Prostate gland (tissue), 2 donors: ENCODE measurements at regions not wholly inside any gene's neighbourhood (a gene's known extent, or its start where the extent isn't known, plus 50 kb on each side); places are given as distances from the start of the nearest gene placed in this dataset.

Source experiments
- DNase-seq: peaks from one replicate; pipeline ENCODE4 v3.0.0-alpha.2; 2019; ENCODE audit warnings: low spot score
- H3K27ac ChIP-seq, 2 donors: fragments of 200-600 bp; sonication (generic); 2 replicates each; pipeline ENCODE4 v1.5.1; 2017 to 2019
- H3K27me3 ChIP-seq: fragments of 200-600 bp; sonication (generic); replicated peaks from 2 replicates; pipeline ENCODE4 v1.5.1; 2019; ENCODE audit not compliant: insufficient read depth
- H3K36me3 ChIP-seq, 2 donors: fragments of 200-600 bp; sonication (generic); 1 replicate in 1 of 2; 2 replicates in 1 of 2; pipeline versions ENCODE4 v1.5.1 to v1.8.1; 2017 to 2019
- H3K4me1 ChIP-seq: fragments of 200-600 bp; sonication (generic); replicated peaks from 2 replicates; pipeline ENCODE4 v1.5.1; 2019
- H3K4me3 ChIP-seq, 2 donors: fragments of 200-600 bp; sonication (generic); 2 replicates each; pipeline ENCODE4 v1.5.1; 2017 to 2019
- H3K9me3 ChIP-seq: fragments of 200-600 bp; sonication (generic); 2 replicates; pipeline ENCODE4 v1.5.1; 2017
- POLR2A ChIP-seq: fragments of 450-650 bp; IDR thresholded peaks from one replicate; pipeline ENCODE4 v1.6.1; 2016; ENCODE audit warnings: antibody characterized with exemption, mild to moderate bottlenecking
- POLR2AphosphoS5 ChIP-seq: sonication (generic); formaldehyde crosslinking; IDR thresholded peaks from one replicate; pipeline ENCODE4 v1.6.1; 2017; ENCODE audit warnings: antibody characterized with exemption
- WGBS: methylation state at CpG from one replicate; pipeline ENCODE4 v1.1.5; 2018; 5-methylcytosine and 5-hydroxymethylcytosine counted together
- intact Hi-C: fragments of 100-400 bp; cut with DNase I; formaldehyde crosslinking; loops from one replicate; pipeline ENCODE4 v1.14.2; 2022
- TF ChIP-seq, protein P1 (sequence below), 4 experiments: fragments of 200-600 bp in 2 of 4; fragments of 450-650 bp in 2 of 4; sonication (generic) in 2 of 4; IDR thresholded peaks; 1 replicate in 3 of 4; 2 replicates in 1 of 4; pipeline ENCODE4 v1.5.1; 2016 to 2019; ENCODE audit warnings: antibody characterized with exemption in 4 of 4, mild to moderate bottlenecking in 2 of 4, moderate library complexity in 2 of 4

DNA sequence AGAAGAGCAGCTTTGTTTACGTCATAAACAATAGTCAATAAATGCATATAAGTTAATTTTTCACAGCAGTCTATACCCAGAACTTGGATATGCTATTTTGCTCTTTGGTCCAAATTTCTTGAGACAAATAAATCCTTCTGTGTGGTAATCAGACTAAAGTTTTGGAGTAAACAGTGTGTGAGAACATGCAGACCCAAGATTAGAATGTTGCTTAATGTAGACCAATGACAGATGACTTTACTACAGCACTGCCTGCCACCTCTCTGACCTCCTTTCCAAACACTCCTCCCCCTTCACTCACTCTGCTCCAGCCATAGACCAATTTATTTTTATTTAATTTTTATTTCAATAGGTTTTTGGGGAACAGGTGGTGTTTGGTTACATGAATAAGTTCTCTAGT is 115.3 kb upstream of the TANK start:
- no peaks in the 10 kb centered on the region for H3K9me3 ChIP-seq
- H3K27ac ChIP-seq: no peak overlapping the region
- H3K4me1 ChIP-seq: no peaks in the 10 kb centered on the region
- no peak for DNase-seq
- no peaks in the 10 kb centered on the region for H3K27me3 ChIP-seq
- 74% methylated on average over 1 of the region's 1 CpG for WGBS
- intact Hi-C loops: no loop called here
- TF ChIP-seq, protein P1, sequence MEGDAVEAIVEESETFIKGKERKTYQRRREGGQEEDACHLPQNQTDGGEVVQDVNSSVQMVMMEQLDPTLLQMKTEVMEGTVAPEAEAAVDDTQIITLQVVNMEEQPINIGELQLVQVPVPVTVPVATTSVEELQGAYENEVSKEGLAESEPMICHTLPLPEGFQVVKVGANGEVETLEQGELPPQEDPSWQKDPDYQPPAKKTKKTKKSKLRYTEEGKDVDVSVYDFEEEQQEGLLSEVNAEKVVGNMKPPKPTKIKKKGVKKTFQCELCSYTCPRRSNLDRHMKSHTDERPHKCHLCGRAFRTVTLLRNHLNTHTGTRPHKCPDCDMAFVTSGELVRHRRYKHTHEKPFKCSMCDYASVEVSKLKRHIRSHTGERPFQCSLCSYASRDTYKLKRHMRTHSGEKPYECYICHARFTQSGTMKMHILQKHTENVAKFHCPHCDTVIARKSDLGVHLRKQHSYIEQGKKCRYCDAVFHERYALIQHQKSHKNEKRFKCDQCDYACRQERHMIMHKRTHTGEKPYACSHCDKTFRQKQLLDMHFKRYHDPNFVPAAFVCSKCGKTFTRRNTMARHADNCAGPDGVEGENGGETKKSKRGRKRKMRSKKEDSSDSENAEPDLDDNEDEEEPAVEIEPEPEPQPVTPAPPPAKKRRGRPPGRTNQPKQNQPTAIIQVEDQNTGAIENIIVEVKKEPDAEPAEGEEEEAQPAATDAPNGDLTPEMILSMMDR (IDR thresholded peaks at IDR 0.05): no peak
- TF ChIP-seq POLR2A (no peak), POLR2AphosphoS5 (no peak)
- no peaks in the 10 kb centered on the region for H3K36me3 ChIP-seq
- H3K4me3 ChIP-seq: no peak overlapping the region

DNA sequence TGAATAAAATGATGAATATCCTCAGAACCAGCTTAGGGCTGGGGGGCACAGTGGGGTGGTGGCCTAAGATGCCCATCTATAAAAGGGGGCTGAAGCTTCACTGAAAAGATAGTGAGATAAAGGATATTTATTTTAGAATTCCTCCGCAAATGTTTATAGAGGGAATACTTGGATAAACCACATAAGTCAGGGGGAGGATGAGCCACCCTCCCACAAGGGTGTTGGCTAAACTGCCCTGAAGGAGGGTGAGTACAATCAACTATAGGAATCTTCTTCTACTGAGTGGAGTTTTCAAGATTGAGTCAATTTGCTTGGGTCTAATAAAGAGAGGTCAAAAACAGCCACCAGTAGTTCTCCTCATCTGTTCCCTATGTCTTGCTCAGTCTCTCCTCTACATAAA is 114.5 kb upstream of the TANK start:
- no peak for DNase-seq
- intact Hi-C loops: no loop called here
- H3K4me1 ChIP-seq: no peaks in the 10 kb centered on the region
- no peaks in the 10 kb centered on the region for H3K27me3 ChIP-seq
- no peak overlapping the region for H3K27ac ChIP-seq
- WGBS: 55% methylated on average over 1 of the region's 1 CpG
- TF ChIP-seq, protein P1 (IDR thresholded peaks at IDR 0.05): no peak
- TF ChIP-seq POLR2A (no peak), POLR2AphosphoS5 (no peak)
- H3K9me3 ChIP-seq: no peaks in the 10 kb centered on the region
- H3K36me3 ChIP-seq: no peaks in the 10 kb centered on the region
- no peak overlapping the region for H3K4me3 ChIP-seq

DNA sequence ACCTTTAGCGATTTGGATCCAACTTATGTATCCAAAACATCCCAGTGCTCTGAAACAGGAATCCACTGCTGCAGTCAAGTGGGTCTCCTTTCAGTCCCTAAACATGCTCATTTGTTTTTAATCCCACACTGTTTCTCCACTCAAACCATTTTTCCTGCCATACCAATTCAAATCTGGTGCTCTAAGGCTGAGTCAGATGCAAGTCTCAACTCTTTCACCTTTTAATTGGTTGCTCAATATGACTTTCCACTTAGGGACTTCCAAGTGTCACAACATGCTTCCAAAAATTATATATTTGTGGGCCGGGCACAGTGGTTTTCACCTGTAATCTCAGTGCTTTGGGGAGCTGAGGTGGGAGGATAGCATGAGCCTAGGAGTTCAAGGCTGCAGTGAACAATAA is 113.4 kb upstream of the TANK start:
- Histone ChIP-seq H3K9me3 (no peaks in the 10 kb centered on the region), H3K36me3 (no peaks in the 10 kb centered on the region), H3K27me3 (no peaks in the 10 kb centered on the region), H3K4me1 (no peaks in the 10 kb centered on the region), H3K27ac (no peak overlapping the region), H3K4me3 (no peak overlapping the region)
- intact Hi-C loops: no loop called here
- TF ChIP-seq POLR2A (no peak), POLR2AphosphoS5 (no peak)
- TF ChIP-seq, protein P1 (IDR thresholded peaks at IDR 0.05): no peak
- DNase-seq: no peak
- WGBS: 98% methylated on average over 2 of the region's 2 CpGs

DNA sequence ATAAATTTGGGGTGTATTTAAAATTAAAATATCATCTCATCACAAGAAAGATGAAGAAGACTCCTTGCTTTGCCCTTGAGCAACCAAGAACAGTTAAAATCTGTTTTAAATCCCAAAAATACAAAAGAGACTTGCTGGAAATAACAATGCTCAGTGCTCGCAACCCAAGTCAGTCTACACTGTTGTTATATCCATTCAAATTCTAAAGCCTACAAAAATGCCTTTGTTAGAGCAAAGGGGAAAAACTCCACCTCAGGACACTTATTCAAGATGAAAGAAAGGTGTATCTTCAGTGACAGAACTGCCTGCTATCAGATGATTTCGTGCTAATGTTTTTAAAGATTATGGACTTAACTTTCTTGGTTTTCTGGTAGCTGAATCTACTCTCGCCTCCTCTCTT is 111.9 kb upstream of the TANK start:
- TF ChIP-seq POLR2AphosphoS5 (no peak), POLR2A (no peak)
- TF ChIP-seq, protein P1 (IDR thresholded peaks at IDR 0.05): no peak
- Histone ChIP-seq H3K27me3 (no peaks in the 10 kb centered on the region), H3K27ac (no peak overlapping the region), H3K4me3 (no peak overlapping the region), H3K9me3 (no peaks in the 10 kb centered on the region), H3K36me3 (no peaks in the 10 kb centered on the region), H3K4me1 (no peaks in the 10 kb centered on the region)
- WGBS: 84% methylated on average over 3 of the region's 3 CpGs
- intact Hi-C loops: no loop called here
- no peak for DNase-seq

DNA sequence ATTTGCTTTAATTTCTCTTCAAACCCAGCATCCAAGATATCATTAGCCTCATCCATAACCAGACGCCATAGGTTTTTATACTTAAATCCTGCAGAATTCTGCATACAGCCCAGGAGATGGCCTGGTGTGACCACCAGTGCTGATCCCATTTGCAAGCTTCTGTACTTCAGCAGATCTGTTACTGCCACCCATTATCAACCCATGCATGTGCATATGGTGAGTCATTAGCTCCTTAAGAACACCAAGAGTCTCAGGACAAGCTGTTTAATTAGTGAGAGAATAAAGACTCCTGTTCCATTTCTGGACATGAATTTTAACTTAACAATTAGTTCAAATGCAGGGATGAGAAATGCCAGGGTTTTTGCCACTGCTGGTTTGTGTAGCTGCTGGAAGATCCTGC is 110.7 kb upstream of the TANK start:
- DNase-seq: no peak
- no peaks in the 10 kb centered on the region for H3K27me3 ChIP-seq
- intact Hi-C loops: no loop called here
- 100% methylated on average over 1 of the region's 1 CpG for WGBS
- H3K4me3 ChIP-seq: no peak overlapping the region
- TF ChIP-seq POLR2A (no peak), POLR2AphosphoS5 (no peak)
- no peaks in the 10 kb centered on the region for H3K4me1 ChIP-seq
- H3K36me3 ChIP-seq: no peaks in the 10 kb centered on the region
- H3K9me3 ChIP-seq: no peaks in the 10 kb centered on the region
- H3K27ac ChIP-seq: no peak overlapping the region
